Coronary artery (tissue), 2 donors: ENCODE measurements at regions not wholly inside any gene's neighbourhood (a gene's known extent, or its start where the extent isn't known, plus 50 kb on each side); places are given as distances from the start of the nearest gene placed in this dataset.

Experiments used
- DNase-seq: peaks from one replicate; pipeline ENCODE4 v3.0.0-alpha.2; 2017; ENCODE audit warnings: low spot score
- H3K27ac ChIP-seq, 2 donors: fragments of 200-600 bp; sonication (generic); one replicate each; pipeline ENCODE4 v1.5.1; 2016 to 2019
- H3K4me3 ChIP-seq: fragments of 200-600 bp; sonication (generic); 2 replicates; pipeline ENCODE4 v1.5.1; 2016; ENCODE audit warnings: mild to moderate bottlenecking, moderate library complexity
- TF ChIP-seq, protein P1 (sequence below): fragments of 200-600 bp; sonication (generic); IDR thresholded peaks from one replicate; pipeline ENCODE4 v1.5.1; 2019; ENCODE audit warnings: antibody characterized with exemption

DNA sequence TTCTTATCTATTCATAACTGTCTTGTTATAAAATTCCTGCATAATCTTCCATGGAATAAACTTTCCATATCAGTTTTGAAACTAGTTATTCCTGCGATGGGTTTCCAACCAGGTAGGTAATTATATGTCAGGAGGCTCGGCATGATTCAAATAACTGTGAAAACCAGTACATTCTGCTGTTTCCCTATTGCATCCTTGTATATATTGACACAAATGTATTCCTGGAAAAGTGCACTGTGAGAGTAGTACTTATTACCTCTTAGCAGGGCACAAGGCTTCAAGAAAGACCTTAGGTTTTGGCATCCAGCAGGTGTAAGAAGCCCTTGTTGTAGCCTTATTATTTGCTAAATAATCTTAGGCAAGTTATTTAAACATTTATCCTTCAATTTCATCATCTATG lies 1131.3 kb upstream of the ATXN8OS start:
- TF ChIP-seq, protein P1, sequence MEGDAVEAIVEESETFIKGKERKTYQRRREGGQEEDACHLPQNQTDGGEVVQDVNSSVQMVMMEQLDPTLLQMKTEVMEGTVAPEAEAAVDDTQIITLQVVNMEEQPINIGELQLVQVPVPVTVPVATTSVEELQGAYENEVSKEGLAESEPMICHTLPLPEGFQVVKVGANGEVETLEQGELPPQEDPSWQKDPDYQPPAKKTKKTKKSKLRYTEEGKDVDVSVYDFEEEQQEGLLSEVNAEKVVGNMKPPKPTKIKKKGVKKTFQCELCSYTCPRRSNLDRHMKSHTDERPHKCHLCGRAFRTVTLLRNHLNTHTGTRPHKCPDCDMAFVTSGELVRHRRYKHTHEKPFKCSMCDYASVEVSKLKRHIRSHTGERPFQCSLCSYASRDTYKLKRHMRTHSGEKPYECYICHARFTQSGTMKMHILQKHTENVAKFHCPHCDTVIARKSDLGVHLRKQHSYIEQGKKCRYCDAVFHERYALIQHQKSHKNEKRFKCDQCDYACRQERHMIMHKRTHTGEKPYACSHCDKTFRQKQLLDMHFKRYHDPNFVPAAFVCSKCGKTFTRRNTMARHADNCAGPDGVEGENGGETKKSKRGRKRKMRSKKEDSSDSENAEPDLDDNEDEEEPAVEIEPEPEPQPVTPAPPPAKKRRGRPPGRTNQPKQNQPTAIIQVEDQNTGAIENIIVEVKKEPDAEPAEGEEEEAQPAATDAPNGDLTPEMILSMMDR, result no peak
- Histone ChIP-seq H3K27ac (no peak overlapping the region), H3K4me3 (no peak overlapping the region)
- no peak for DNase-seq

DNA sequence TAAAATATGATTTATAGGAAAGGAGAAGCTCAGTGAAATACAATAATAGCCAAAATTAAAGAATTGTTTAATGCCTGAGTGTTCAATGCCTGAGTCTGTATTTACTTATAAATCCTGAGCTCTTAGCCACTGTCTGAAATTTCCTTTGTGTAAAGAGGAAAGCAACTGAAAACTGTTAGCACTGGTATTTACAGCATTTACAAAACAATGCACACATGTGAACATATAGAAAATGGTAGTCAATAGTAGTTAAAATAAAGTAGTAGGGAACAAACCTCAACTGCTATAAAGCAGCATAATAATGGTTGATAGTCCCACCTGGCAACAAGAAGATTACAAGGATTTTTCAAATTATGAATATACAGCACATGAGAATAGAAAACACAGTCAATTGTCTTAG lies 1137.1 kb upstream of the ATXN8OS start:
- no peak for DNase-seq
- TF ChIP-seq, protein P1, result no peak
- H3K4me3 ChIP-seq, result no peak overlapping the region
- no peak overlapping the region for H3K27ac ChIP-seq

GRCh38 chr13:68948586-68948985 lies 1159.0 kb upstream of the ATXN8OS start:
- TF ChIP-seq, protein P1, result no peak
- H3K27ac ChIP-seq, result no peak overlapping the region
- no peak overlapping the region for H3K4me3 ChIP-seq
- DNase-seq, result no peak

- H3K4me3 ChIP-seq, result no peak overlapping the region
- no peak for DNase-seq
- TF ChIP-seq, protein P1, result no peak
- H3K27ac ChIP-seq, result no peak overlapping the region
These were observed 1163.4 kb upstream of the ATXN8OS start for GRCh38 chr13:68944272-68944671.

DNA sequence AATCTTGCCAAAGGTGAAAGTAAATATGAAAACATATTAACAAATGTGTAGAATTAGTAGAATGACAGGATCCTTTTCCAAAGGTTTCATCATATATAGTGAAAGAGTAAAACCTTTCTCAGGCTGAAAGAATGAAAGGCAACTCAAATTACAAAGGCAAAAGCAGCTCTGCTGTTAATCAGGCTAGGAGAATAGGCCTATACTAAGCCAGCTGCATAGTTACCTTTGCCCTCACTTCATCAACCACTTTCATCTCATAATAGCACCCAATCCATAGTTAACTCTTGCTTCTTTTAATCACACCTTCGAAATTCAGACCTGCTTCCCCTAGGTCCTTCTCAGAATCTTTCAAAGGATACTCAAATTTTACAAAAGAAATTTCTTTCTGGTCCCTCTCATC lies 1167.6 kb upstream of the ATXN8OS start:
- H3K4me3 ChIP-seq, result no peak overlapping the region
- TF ChIP-seq, protein P1, result no peak
- H3K27ac ChIP-seq, result no peak overlapping the region
- DNase-seq, result no peak

GRCh38 chr13:68938639-68939038 lies 1169.0 kb upstream of the ATXN8OS start:
- no peak for DNase-seq

GRCh38 chr13:68929075-68929745 lies 1178.4 kb upstream of the ATXN8OS start:
- no peak overlapping the region for H3K27ac ChIP-seq
- TF ChIP-seq, protein P1, result no peak
- H3K4me3 ChIP-seq, result no peak overlapping the region
- no peak for DNase-seq

More at GRCh38 chr13:68938639-68939038, 1169.0 kb upstream of the ATXN8OS start:
- Histone ChIP-seq H3K4me3 (no peak overlapping the region), H3K27ac (no peak overlapping the region)
- TF ChIP-seq, protein P1, result no peak
